ENCODE measurements at regions not wholly inside any gene's neighbourhood (a gene's known extent, or its start where the extent isn't known, plus 50 kb on each side); places are given as distances from the start of the nearest gene placed in this dataset.

- Mint-ChIP-seq H3K36me3 (ENCODE audit: low read depth, unreplicated experiment) (no peaks in the 10 kb centered on the region), H3K27ac (ENCODE audit: unreplicated experiment) (no peak overlapping the region), H3K4me3 (ENCODE audit: unreplicated experiment) (no peak overlapping the region), H3K9me3 (ENCODE audit: unreplicated experiment) (peaks cover 4% of the 10 kb centered on the region), H3K27me3 (ENCODE audit: low read depth, unreplicated experiment) (no peaks in the 10 kb centered on the region), H3K4me1 (ENCODE audit: low read depth, unreplicated experiment) (peaks cover 13% of the 10 kb centered on the region)
- FAIRE-seq (peak; percentile 13), DNase-seq (ENCODE audit: low read depth) (peak; percentile 86)
- Histone ChIP-seq H3K27me3 (ENCODE audit: insufficient read depth, low read length) (no peaks in the 10 kb centered on the region), H3K4me1 (ENCODE audit: insufficient read depth, low read length) (no peaks in the 10 kb centered on the region), H3K9me3 (ENCODE audit: insufficient read depth, low read depth, low read length) (no peaks in the 10 kb centered on the region), H3K4me3 (ENCODE audit: insufficient read depth, low read depth, low read length) (no peak overlapping the region), H3K36me3 (ENCODE audit: insufficient read depth, low read length) (no peaks in the 10 kb centered on the region), H3K4me2 (ENCODE audit: low read length) (no peak overlapping the region), H3K9ac (ENCODE audit: low read length) (no peak overlapping the region), H3K79me2 (ENCODE audit: insufficient read depth, low read length) (no peaks in the 10 kb centered on the region), H2AFZ (ENCODE audit: low read depth, low read length) (no peak overlapping the region), H3K27ac (ENCODE audit: low read depth, low read length) (no peak overlapping the region), H4K20me1 (ENCODE audit: insufficient read depth, low read length) (no peaks in the 10 kb centered on the region)
- TF ChIP-seq EZH2 (IDR thresholded peaks at IDR 0.05; ENCODE audit: insufficient read depth, low read length) (no peak), CTCF (IDR thresholded peaks at IDR 0.05; ENCODE audit: insufficient read depth, low read depth, low read length) (no peak)
Measured at GRCh38 chr7:17557251-17557671, 258.8 kb downstream of the AHR start.

- no peaks in the 10 kb centered on the region for H4K20me1 ChIP-seq (ENCODE audit: insufficient read depth, low read length)
- DNase-seq (ENCODE audit: low read depth), result peak; percentile 27
- no peak overlapping the region for H3K4me3 ChIP-seq (ENCODE audit: insufficient read depth, low read depth, low read length)
- no peak overlapping the region for H2AFZ ChIP-seq (ENCODE audit: low read depth, low read length)
- H3K27ac ChIP-seq (ENCODE audit: low read depth, low read length), result no peak overlapping the region
- FAIRE-seq, result peak; percentile 58
- Mint-ChIP-seq H3K9me3 (ENCODE audit: unreplicated experiment) (peaks cover 4% of the 10 kb centered on the region), H3K4me1 (ENCODE audit: low read depth, unreplicated experiment) (peaks cover 13% of the 10 kb centered on the region), H3K27ac (ENCODE audit: unreplicated experiment) (no peak overlapping the region), H3K27me3 (ENCODE audit: low read depth, unreplicated experiment) (no peaks in the 10 kb centered on the region), H3K4me3 (ENCODE audit: unreplicated experiment) (no peak overlapping the region), H3K36me3 (ENCODE audit: low read depth, unreplicated experiment) (no peaks in the 10 kb centered on the region)
- H3K4me2 ChIP-seq (ENCODE audit: low read length), result no peak overlapping the region
- no peaks in the 10 kb centered on the region for H3K27me3 ChIP-seq (ENCODE audit: insufficient read depth, low read length)
- TF ChIP-seq EZH2 (IDR thresholded peaks at IDR 0.05; ENCODE audit: insufficient read depth, low read length), result no peak
- no peak for TF ChIP-seq CTCF (IDR thresholded peaks at IDR 0.05; ENCODE audit: insufficient read depth, low read depth, low read length)
- no peaks in the 10 kb centered on the region for H3K9me3 ChIP-seq (ENCODE audit: insufficient read depth, low read depth, low read length)
- no peak overlapping the region for H3K9ac ChIP-seq (ENCODE audit: low read length)
- H3K4me1 ChIP-seq (ENCODE audit: insufficient read depth, low read length), result no peaks in the 10 kb centered on the region
- no peaks in the 10 kb centered on the region for H3K36me3 ChIP-seq (ENCODE audit: insufficient read depth, low read length)
- H3K79me2 ChIP-seq (ENCODE audit: insufficient read depth, low read length), result no peaks in the 10 kb centered on the region
Measured at GRCh38 chr7:17558135-17558534, 259.7 kb downstream of the AHR start.

GRCh38 chr7:17558558-17559332, 260.3 kb downstream of the AHR start:
- H4K20me1 ChIP-seq (ENCODE audit: insufficient read depth, low read length), result no peaks in the 10 kb centered on the region
- Mint-ChIP-seq H3K27me3 (ENCODE audit: low read depth, unreplicated experiment) (no peaks in the 10 kb centered on the region), H3K4me1 (ENCODE audit: low read depth, unreplicated experiment) (peaks cover 13% of the 10 kb centered on the region), H3K36me3 (ENCODE audit: low read depth, unreplicated experiment) (no peaks in the 10 kb centered on the region), H3K4me3 (ENCODE audit: unreplicated experiment) (no peak overlapping the region), H3K9me3 (ENCODE audit: unreplicated experiment) (peaks cover 4% of the 10 kb centered on the region), H3K27ac (ENCODE audit: unreplicated experiment) (no peak overlapping the region)
- H3K9ac ChIP-seq (ENCODE audit: low read length), result no peak overlapping the region
- H3K79me2 ChIP-seq (ENCODE audit: insufficient read depth, low read length), result no peaks in the 10 kb centered on the region
- no peak overlapping the region for H3K27ac ChIP-seq (ENCODE audit: low read depth, low read length)
- H3K36me3 ChIP-seq (ENCODE audit: insufficient read depth, low read length), result no peaks in the 10 kb centered on the region
- no peaks in the 10 kb centered on the region for H3K9me3 ChIP-seq (ENCODE audit: insufficient read depth, low read depth, low read length)
- TF ChIP-seq CTCF (IDR thresholded peaks at IDR 0.05; ENCODE audit: insufficient read depth, low read depth, low read length) (no peak), EZH2 (IDR thresholded peaks at IDR 0.05; ENCODE audit: insufficient read depth, low read length) (no peak)
- H3K27me3 ChIP-seq (ENCODE audit: insufficient read depth, low read length), result no peaks in the 10 kb centered on the region
- no peak for DNase-seq (ENCODE audit: low read depth)
- H2AFZ ChIP-seq (ENCODE audit: low read depth, low read length), result no peak overlapping the region
- no peak overlapping the region for H3K4me3 ChIP-seq (ENCODE audit: insufficient read depth, low read depth, low read length)
- H3K4me1 ChIP-seq (ENCODE audit: insufficient read depth, low read length), result no peaks in the 10 kb centered on the region
- no peak overlapping the region for H3K4me2 ChIP-seq (ENCODE audit: low read length)
- FAIRE-seq, result no peak

Measured in astrocyte (in vitro differentiated cells and primary cell).